Central memory CD4-positive, alpha-beta T cell (primary cell): ENCODE measurements at regions not wholly inside any gene's neighbourhood (a gene's known extent, or its start where the extent isn't known, plus 50 kb on each side); places are given as distances from the start of the nearest gene placed in this dataset.

ENCODE experiments used
- DNase-seq: peaks from one replicate; pipeline ENCODE4 v3.0.0; 2022

DNA sequence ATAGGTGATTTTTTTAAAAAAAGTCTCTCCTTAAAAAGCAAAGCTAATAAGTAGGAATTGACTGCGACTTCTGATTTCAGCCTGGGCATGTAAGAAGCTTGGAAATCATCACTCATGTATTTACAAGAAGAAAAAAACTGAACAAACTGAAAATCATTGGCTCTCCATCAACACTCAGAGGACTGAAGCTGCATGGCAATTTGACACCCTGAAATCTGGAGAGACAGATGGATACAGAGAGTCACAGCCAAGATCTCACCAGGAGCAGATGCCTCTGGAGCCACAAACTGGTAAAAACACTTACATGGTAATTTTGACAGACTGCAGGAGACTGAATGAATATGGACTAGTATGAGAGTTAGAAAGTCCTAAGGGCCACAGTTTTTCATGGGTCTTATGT lies 191.2 kb upstream of the TCF21 start:
- DNase-seq = no peak

DNA sequence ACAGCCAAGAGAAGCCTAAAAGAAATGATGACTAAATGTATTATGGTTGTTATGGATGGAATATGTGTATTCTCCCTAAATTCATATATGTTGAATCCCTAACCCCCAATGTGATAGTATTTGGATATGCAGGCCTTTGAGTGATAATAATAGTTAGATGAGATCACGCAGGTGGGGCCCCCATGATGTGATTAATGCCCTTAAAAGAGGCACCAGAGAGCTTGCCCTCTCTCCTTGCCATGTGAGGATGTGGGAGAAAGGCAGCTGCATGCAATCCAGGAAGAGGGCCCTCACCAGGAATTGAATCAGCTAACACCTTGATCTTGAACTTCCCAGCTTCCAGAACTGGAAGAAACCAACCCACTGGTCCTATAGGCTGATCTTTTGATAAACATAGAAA lies 190.6 kb upstream of the TCF21 start:
- DNase-seq = no peak

DNA sequence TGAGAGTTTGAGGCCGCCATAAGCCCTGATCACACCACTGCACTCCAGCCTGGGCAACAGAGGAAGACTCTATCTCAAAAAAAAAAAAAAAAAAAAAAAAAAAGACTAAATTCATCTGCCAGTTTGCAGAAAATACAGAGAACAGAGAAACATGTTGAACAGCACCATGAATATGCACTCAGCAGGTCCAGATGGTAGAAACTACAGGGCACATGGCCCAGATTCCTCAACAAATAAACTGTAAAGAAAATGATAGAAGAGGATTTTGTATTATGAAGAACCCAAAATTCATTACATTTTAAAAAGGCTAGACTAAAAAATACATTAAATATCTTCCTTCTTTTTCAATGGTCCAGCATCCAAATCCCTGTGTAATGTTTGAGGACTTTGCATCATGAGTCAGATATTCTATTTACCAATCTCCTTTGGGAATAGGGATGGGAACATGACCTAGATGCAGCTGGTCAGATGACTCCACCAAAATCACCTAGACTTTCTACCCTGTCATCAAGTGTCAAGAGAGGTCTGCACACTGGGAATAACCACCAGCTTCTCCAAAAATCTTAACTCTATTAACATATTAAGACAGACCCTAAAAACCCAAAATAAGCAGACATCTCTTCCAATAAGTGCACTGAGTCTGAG lies 189.1 kb upstream of the TCF21 start:
- DNase-seq = no peak

DNA sequence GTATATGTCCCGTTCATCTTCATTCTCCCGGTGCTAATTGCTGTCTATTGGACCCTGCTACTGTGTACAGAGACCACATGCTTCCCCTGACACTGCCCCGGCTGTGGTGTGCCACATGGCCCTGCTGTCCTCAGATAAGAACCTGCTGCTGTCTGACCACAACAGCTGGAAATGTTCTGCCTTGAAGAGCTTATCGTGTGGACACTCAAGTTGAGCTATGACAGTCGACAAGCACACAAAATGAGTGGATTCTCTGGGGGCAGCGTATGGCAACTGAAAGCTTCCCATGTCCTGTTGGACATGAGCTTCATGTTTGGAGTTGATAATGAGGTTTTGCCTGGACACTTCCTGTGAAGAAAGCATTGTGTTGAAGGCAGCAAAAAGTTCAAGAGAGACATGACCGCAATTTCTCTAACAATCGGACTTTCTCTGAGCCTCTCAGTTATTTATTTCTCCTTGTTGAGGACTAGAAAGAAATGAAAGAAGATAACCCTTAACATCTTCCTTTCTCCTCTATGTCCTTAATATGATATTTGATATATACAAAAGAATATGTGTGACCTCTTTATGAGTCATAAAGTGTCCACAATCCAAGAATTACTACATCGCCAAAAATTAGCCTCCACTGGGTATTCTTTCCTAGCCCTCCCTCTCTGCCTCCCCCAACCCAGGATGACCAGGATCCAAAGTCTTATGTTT lies 187.1 kb upstream of the TCF21 start:
- DNase-seq = no peak

DNA sequence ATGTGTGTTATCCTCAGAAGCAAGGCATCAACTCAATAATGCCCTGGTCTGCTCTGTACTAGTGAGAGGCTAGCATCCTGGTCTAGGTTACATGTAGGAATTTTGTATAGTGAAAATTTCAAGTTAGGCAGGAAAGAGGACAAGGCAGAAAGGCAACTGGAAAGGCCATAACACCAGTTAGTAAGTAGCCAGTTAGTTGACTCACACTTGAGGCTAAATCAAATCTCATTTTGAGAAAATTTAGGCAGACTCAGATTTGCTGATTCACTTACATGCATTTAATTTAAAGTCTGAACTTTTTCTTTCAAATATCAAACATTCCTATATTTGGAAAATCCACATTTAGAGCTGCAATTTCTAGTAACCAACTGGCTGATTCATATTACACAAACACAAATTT lies 184.5 kb upstream of the TCF21 start:
- DNase-seq = no peak

DNA sequence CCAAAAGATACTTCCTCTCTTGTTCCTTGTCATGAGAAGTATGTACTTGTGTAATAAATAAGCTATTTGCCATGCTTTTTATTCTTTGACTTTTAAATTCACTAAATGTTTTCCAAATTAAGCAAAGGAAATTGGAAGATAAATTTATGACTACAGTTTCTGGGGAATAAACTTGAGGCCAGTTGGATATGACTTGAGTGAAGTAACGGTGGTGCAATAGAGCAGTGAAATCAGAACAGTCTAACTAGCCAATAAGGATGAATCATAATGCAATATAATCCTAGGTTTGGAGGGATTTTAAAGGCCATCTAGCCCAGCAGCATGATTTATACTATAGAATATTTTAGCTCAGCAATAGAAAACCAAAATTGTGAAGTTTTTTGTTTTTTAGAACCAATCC lies 183.8 kb upstream of the TCF21 start:
- DNase-seq = no peak

DNA sequence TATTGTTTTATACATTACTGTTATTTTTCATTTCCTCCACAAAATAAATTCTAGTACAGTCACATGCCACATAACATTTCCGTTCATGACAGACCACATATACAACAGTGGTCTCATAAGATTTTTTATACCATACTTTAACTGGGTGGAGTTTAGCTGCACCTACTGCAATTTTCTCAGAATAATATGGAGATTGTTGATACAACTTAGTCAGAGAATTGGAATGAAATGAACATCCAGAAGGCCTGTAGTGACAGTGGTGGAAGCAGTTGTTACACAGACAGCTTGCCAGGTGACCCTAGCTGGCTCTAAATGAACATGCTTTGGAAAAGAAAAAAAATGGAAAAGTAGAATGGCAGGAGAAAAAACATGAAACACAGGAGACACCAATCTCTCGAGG lies 183.2 kb upstream of the TCF21 start:
- DNase-seq = no peak

DNA sequence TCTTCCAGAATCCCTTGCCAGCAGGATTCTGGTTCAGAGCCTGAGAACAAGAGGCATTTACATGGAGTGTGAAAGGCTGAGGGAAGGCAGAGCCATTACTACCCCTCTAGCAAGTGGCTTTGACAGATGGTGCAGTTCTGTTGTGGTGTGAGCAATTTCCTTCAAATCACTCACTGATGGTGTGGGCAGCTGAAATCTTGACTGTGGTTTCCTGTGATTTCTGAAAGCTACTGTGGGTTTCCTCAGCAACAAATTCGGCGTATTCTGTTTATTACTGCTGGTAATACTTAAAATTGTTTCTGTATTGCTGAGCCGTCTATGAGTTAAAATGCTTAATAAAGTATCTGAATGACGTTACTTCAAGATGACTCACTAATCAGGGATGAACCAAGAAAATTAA lies 181.5 kb upstream of the TCF21 start:
- peak; percentile 30 for DNase-seq

DNA sequence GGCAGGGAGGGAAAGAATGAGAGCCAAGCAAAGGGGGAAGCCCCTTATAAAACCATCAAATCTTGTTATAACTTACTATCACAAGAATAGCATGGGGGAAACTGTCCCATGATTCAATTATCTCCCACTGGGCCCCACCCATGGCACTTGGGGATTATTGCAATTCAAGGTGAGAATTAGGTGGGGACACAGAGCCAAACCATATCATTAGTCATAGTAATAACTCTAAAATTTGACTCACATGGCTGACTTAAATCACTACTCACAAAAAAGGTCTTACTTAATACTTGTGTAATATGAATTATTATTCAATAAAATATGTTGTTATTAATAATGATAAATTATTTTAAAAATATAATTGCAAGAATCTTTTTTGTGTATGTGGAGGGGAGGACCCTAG lies 178.1 kb upstream of the TCF21 start:
- DNase-seq = no peak

DNA sequence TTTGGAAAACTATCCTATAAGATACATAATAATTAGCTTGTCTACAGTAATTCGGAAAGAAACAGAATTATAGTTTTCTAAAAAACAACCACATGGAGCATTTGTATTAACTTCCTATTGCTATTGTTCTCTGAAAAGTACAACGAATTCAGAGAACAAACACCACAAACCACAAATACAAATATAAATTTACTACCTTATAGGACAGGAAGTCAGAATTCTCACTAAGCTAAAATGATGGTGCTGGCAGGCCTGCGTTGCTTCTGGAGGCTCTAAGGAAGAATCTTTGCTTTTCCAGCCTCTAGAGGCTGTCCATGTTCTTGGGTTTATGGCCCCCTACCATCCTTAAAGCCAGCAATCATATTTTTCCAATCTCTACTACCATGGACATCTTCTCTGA lies 173.6 kb upstream of the TCF21 start:
- DNase-seq = no peak

DNA sequence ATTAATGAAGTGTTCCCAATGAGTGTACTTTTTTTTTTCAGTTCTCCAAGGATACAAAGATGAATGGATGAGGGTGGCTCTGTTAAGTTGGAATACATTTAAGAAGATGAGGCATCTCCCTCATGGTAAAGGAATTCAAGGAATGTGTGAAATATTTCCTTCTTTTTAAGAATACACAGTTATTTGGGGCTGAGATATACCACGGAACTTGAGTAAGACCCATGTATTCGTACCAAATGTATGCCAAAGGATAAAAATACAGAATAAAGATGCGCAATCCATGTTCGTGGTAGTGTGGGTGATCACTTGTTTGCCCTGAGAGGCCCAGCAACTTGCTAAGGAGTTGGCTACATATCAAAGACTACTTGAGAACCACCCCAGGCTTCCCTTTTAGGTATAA lies 164.2 kb upstream of the TCF21 start:
- no peak for DNase-seq

DNA sequence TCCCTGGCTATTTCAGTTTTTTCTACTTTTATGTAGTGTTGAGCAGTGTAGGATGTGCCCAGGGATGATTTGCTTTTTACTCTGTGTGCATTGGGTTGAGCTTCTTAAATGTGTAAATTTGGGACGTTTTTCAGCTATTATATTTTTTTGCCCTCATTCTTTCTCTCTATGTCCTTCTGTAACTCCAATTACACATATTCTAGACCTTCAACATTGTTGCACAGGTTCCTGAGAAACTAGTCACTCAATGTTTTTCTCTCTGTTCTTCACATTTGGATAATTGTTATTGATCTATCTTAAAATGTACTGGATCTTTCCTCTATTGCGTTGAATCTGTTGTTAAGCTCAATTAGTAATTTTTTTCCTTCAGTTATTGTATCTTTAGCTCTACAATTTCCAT lies 162.7 kb upstream of the TCF21 start:
- no peak for DNase-seq

DNA sequence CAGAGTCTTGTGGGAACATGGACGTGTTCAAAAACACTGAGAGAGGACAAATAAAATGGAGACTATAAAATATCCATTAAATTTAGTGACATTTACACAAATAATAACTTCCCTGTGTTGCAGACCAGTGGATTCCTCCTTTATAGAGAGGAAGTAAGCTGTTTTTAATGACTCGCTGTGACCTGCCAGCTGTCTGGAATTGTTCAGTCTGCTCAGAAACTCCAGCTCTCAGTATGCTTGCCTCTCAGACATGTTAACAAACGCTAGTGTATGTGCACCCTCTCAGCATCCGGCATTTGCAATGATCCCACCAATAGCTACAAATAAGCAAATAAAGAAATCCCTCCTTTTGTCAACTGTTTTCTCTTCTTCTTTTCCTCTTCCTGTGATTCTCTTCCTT lies 158.0 kb upstream of the TCF21 start:
- no peak for DNase-seq

DNA sequence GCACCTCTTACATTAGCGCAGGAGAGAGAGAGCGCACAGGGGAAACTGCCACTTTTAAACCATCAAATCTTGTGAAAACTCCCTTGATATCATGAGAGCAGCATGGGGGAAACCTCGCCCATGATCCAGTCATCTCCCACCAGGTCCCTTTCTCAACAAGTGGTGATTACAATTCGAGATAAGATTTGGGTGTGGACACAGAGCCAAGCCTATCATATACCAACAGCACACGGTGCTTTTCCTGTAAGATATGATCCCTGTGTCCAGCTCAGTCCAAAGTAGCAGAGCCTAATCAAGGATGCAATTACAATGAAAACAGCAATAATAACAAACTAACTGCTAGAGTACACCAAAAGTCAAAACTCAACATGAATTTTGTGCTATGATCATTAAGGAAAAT lies 148.7 kb upstream of the TCF21 start:
- DNase-seq = no peak

DNA sequence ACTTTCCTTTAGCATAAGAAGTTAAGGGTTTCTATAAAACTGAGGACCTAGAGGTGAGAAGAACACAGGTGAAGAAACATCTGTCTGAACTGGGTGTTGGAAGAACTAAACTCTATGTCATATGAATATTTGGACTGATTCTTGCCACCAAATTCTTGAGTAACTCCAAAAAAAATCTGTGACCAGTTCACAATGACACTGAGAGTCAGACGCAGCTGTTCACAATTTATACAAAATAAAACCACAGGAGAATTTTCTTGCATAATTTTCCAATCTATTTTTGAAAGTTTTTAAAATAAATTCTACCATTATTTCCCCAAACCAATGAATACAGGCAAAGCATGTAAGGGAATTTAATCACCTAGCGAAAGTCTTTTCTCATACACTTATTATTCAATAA lies 148.1 kb upstream of the TCF21 start:
- no peak for DNase-seq

DNA sequence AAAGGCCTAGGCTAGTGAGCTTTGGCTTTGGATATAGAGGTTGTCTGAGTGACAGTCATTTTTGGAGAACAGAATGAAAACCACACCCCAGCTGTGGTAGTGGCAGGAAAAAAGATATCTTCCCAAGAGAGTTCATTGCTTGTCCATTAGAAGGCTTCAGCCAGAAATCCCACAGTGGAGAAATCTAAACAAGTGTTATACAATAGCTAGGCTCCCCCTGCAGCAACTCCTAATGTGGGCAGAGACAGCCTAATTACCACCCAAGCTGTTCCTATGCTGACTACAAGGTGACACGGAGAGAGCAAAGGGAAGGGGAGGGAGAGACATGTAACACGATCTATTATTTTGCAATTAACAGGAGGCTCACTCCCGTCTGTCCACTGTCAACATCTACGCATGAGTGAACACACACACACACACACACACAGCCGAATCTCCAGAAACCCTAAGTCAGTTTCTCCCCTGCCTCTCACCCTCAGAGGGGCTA lies 147.5 kb upstream of the TCF21 start:
- no peak for DNase-seq

DNA sequence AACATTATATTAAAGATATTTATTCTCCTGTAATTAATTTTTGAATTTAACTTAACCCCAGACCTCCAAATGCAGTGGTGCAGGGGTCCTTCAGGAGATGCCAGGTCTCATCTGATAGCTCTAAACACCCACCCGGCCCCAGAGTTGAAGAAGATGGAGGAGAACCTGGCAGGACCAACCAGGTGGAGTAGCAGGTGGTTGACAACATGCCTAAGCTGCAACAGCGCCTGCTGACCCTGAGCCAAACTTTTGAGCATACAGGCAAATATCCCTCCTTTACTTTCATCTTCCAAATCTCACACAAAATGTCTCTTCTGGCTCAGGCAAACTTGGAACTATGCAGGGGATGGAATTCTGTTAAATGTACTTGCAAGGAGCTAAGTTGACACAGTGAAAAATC lies 145.3 kb upstream of the TCF21 start:
- no peak for DNase-seq

DNA sequence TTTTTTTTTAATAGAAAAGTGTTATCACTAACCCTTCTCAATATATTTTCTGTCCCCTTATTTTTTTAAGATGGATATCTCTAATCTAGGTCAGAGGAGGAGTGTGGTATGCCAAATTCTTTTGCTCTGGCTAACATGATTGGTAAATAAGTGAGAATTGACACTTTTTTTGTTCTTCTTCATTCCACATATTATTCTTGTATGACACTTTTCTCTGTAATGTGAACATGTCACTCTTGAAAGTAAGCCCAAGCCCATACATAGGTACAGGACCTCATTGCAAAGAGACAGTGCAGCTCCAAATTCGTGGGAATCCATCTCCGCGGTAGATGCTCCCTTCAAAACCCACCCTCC lies 142.5 kb upstream of the TCF21 start:
- DNase-seq = no peak

DNA sequence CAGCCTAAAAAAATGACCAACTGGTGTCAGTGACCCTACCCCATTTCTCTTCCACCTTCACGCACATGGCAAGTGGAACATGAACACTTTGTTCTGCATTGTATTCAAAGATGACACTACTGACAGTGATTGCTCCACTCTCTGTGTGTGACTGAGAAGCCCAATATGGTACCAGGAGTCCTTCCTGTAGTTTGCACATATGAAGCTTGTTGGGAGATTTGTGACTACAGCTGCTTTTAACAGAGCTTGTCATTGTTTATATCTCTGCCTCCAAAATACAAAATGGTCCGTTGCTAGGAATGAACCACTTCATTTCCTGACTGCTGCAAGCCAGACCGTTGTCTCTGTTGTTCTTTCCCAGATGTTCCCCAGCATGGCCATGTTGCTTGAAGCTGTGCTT lies 140.3 kb upstream of the TCF21 start:
- no peak for DNase-seq

DNA sequence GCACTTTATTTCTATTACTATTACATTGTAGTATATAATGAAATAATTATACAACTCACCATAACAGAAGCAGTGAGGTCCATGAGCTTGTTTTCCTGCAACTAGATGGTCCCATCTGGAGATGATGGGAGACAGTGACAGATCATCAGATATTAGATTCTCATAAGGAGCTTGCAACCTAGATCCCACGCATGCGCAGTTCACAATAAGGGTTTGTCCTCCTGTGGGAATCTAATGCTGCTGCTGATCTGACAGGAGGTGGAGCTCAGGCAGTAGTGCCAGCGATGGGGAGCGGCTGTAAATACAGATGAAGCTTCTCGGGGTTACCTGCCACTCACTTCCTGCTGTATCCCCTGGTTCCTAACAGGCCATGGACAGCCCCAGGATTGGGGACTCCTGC lies 139.5 kb upstream of the TCF21 start:
- DNase-seq = no peak

DNA sequence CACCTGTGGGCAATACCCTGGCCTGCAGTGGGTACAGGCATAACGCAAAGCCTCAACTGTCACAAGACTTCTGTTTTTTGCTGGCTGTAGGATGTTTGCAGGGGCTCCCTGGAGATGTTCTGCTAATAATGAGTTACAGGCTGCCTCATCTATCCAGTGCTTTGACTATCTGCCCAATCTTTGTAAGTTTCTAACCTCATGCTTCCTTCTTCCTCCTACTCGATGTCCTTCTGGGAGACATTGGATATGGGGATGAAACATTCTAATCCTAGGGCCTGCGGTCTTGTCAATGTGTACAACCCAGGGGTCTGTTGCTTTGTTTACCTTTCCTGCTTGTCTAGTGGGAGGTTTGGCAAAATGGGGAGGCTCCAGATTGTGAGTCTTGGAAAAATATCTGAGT lies 136.8 kb upstream of the TCF21 start:
- DNase-seq = no peak

DNA sequence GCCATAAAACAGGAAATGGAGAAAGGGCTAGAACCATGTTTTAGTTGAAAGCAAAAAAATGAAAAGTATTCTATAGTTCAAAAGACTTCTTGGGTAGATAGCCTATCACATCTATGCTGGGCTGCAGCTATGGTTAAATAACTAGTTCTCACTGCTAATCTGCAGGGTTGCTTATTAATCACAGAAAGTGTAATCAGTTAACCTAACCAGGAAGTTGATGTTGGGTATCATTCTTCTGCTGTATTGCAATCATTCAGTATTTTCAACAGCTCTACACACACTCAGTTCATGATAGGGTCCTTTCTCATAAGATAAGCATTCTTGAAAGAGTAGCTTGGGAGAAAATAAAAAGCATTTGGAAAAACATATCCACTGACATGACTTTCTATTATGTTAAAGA lies 135.2 kb upstream of the TCF21 start:
- DNase-seq = no peak

DNA sequence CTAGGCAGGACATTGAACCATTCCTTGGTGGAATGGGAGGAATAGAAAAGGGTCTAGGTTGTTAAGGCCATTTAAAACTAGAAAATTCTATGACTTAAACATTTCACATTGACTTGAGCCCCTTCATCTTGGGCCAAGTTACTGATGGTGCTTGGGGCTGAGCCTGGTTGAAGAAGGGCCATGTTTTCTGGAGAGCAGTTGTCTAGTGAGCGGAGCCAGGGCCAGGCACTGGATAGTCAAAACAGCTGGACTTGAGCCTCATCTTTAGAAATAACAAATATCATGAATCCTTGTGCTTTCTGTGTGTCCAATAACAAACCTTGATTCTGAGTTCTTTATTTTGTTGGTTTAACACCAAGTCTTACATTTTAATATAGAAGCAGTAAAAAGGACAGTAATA lies 134.6 kb upstream of the TCF21 start:
- DNase-seq = no peak

DNA sequence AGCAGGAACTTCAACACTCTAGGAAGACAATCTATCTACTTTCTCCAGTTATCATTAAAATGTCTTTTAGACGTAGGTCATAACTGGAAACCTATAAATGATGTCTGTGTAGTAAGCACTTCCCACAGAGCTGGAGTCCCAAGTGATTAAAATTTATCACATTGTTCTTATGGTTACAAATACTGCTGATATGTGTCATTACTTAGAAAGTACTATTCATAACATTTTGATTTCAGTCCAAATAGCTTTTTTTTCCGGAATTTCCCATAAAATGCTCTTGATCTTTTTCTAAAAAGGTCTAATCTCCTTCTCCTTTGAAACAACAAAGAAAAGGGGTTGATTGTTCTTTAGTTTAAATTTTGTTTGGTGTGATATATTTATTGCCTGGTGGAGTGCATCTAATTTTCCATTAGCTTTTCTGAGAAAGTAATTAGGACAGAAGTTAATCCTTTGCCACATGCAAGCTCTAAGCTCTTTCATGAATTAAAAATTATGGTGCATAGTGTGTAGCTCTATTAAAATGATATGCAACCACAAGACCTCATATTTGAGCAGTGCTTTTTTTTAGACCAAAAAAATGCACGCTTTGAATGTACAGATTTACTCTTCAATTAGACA lies 132.7 kb upstream of the TCF21 start:
- no peak for DNase-seq

DNA sequence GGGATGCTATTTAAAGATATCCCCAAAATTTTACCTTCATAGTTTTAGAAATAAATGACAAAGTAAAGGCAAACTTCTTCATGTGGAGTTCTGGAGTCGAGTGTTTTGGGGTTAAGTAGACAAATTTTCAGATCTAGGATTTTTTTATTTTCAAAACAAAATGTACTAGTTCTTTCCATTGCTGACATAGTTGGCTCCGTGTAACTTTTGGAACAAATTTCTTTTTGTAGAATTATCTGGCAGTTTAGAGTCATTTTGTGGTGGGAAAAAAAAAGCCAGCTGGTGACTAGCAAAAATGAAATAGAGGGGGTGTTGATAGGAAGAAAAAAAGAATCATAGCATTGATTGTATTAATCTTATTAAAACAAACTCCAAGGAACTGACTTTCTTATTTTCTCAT lies 131.6 kb upstream of the TCF21 start:
- DNase-seq = no peak
